ENCODE measurements at regions not wholly inside any gene's neighbourhood (a gene's known extent, or its start where the extent isn't known, plus 50 kb on each side); places are given as distances from the start of the nearest gene placed in this dataset.

GRCh38 chr3:178174201-178174915 is 361.9 kb upstream of the KCNMB2 start:
- Histone ChIP-seq H3K27me3 (ENCODE audit: insufficient read depth, low read length) (no peaks in the 10 kb centered on the region), H3K14ac (ENCODE audit: low read length) (no peak overlapping the region), H3K4me2 (ENCODE audit: low read length) (no peak overlapping the region), H3K18ac (ENCODE audit: low read length) (no peak overlapping the region), H2AK5ac (ENCODE audit: low read length) (no peak overlapping the region), H3K4me3 (ENCODE audit: low read depth, low read length) (no peak overlapping the region), H2BK5ac (ENCODE audit: low read depth, low read length, poor library complexity) (no peak overlapping the region), H3K79me2 (ENCODE audit: control insufficient read depth, insufficient read depth, low read length, poor library complexity) (no peaks in the 10 kb centered on the region), H4K8ac (ENCODE audit: low read depth, low read length) (no peak overlapping the region), H3K4ac (ENCODE audit: low read depth, low read length) (no peak overlapping the region), H3K4me1 (ENCODE audit: control insufficient read depth in 1 of 2, insufficient read depth in 2 of 2, low read length in 2 of 2) (no peaks in the 10 kb centered on the region), H4K91ac (ENCODE audit: low read depth, low read length) (no peak overlapping the region), H2BK12ac (ENCODE audit: low read length) (no peak overlapping the region), H4K12ac (ENCODE audit: low read depth, low read length) (no peak overlapping the region), H3K79me1 (ENCODE audit: low read length) (no peaks in the 10 kb centered on the region), H2BK120ac (ENCODE audit: insufficient read depth, low read length, poor library complexity) (no peak overlapping the region), H3K23ac (ENCODE audit: low read length) (no peak overlapping the region), H2AFZ (ENCODE audit: insufficient read depth, low read length, poor library complexity) (no peak overlapping the region), H3K9ac (ENCODE audit: low read length) (no peak overlapping the region), H3K9me3 (ENCODE audit: insufficient read depth, low read depth, low read length) (no peaks in the 10 kb centered on the region), H3K27ac (ENCODE audit: low read depth, low read length) (no peak overlapping the region), H3K36me3 (ENCODE audit: control insufficient read depth in 1 of 2, insufficient read depth in 2 of 2, low read length in 2 of 2) (no peaks in the 10 kb centered on the region)
- no CpG with 5 or more reads among the region's 2 CpGs for WGBS (ENCODE audit: extremely low coverage, insufficient coverage, insufficient read length)
- DNase-seq = no peak

- Histone ChIP-seq H2AK5ac (ENCODE audit: low read length) (no peak overlapping the region), H3K9me3 (ENCODE audit: insufficient read depth, low read depth, low read length) (no peaks in the 10 kb centered on the region), H3K4me1 (ENCODE audit: control insufficient read depth in 1 of 2, insufficient read depth in 2 of 2, low read length in 2 of 2) (no peaks in the 10 kb centered on the region), H4K91ac (ENCODE audit: low read depth, low read length) (no peak overlapping the region), H2AFZ (ENCODE audit: insufficient read depth, low read length, poor library complexity) (no peak overlapping the region), H3K4me2 (ENCODE audit: low read length) (no peak overlapping the region), H2BK5ac (ENCODE audit: low read depth, low read length, poor library complexity) (no peak overlapping the region), H3K27ac (ENCODE audit: low read depth, low read length) (no peak overlapping the region), H3K27me3 (ENCODE audit: insufficient read depth, low read length) (no peaks in the 10 kb centered on the region), H2BK12ac (ENCODE audit: low read length) (no peak overlapping the region), H2BK120ac (ENCODE audit: insufficient read depth, low read length, poor library complexity) (no peak overlapping the region), H3K9ac (ENCODE audit: low read length) (no peak overlapping the region), H4K8ac (ENCODE audit: low read depth, low read length) (no peak overlapping the region), H3K36me3 (ENCODE audit: control insufficient read depth in 1 of 2, insufficient read depth in 2 of 2, low read length in 2 of 2) (no peaks in the 10 kb centered on the region), H3K79me1 (ENCODE audit: low read length) (no peaks in the 10 kb centered on the region), H3K14ac (ENCODE audit: low read length) (no peak overlapping the region), H4K12ac (ENCODE audit: low read depth, low read length) (no peak overlapping the region), H3K4me3 (ENCODE audit: low read depth, low read length) (no peak overlapping the region), H3K79me2 (ENCODE audit: control insufficient read depth, insufficient read depth, low read length, poor library complexity) (no peaks in the 10 kb centered on the region), H3K4ac (ENCODE audit: low read depth, low read length) (no peak overlapping the region), H3K18ac (ENCODE audit: low read length) (no peak overlapping the region), H3K23ac (ENCODE audit: low read length) (no peak overlapping the region)
- DNase-seq = no peak
- WGBS (ENCODE audit: extremely low coverage, insufficient coverage, insufficient read length) = no CpG with 5 or more reads among the region's 1 CpG
Measured at GRCh38 chr3:178181088-178181487, 355.1 kb upstream of the KCNMB2 start.

DNA sequence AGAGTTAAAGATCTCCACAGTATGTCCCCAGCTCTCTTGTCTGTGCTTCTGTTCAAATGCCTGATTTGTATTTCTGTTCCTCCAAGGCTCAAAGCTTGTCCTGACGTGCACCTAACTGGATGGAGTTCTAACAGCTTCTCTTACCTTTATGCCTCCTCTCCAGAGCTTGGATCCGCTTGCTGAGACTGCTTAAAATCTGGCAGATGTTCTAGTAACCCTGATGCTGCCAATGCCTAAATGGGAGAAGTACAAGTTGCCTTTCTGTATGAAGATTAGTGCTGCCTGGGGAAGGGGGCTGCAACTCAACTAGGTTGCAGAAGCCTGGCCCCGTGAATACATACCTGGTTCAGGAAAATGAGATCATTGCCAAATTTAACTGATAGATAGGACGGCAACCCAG is 354.5 kb upstream of the KCNMB2 start:
- Histone ChIP-seq H4K12ac (ENCODE audit: low read depth, low read length) (no peak overlapping the region), H3K18ac (ENCODE audit: low read length) (no peak overlapping the region), H3K79me2 (ENCODE audit: control insufficient read depth, insufficient read depth, low read length, poor library complexity) (no peaks in the 10 kb centered on the region), H2BK120ac (ENCODE audit: insufficient read depth, low read length, poor library complexity) (no peak overlapping the region), H3K14ac (ENCODE audit: low read length) (no peak overlapping the region), H3K79me1 (ENCODE audit: low read length) (no peaks in the 10 kb centered on the region), H3K4me2 (ENCODE audit: low read length) (no peak overlapping the region), H4K91ac (ENCODE audit: low read depth, low read length) (no peak overlapping the region), H2BK5ac (ENCODE audit: low read depth, low read length, poor library complexity) (no peak overlapping the region), H4K8ac (ENCODE audit: low read depth, low read length) (no peak overlapping the region), H3K4me1 (ENCODE audit: control insufficient read depth in 1 of 2, insufficient read depth in 2 of 2, low read length in 2 of 2) (no peaks in the 10 kb centered on the region), H2AFZ (ENCODE audit: insufficient read depth, low read length, poor library complexity) (no peak overlapping the region), H3K4me3 (ENCODE audit: low read depth, low read length) (no peak overlapping the region), H3K27ac (ENCODE audit: low read depth, low read length) (no peak overlapping the region), H3K4ac (ENCODE audit: low read depth, low read length) (no peak overlapping the region), H2AK5ac (ENCODE audit: low read length) (no peak overlapping the region), H3K36me3 (ENCODE audit: control insufficient read depth in 1 of 2, insufficient read depth in 2 of 2, low read length in 2 of 2) (no peaks in the 10 kb centered on the region), H2BK12ac (ENCODE audit: low read length) (no peak overlapping the region), H3K9me3 (ENCODE audit: insufficient read depth, low read depth, low read length) (no peaks in the 10 kb centered on the region), H3K23ac (ENCODE audit: low read length) (no peak overlapping the region), H3K9ac (ENCODE audit: low read length) (no peak overlapping the region), H3K27me3 (ENCODE audit: insufficient read depth, low read length) (no peaks in the 10 kb centered on the region)
- no peak for DNase-seq
- WGBS (ENCODE audit: extremely low coverage, insufficient coverage, insufficient read length) = no CpG with 5 or more reads among the region's 4 CpGs

GRCh38 chr3:178182337-178182779 is 353.9 kb upstream of the KCNMB2 start:
- Histone ChIP-seq H3K4ac (ENCODE audit: low read depth, low read length) (no peak overlapping the region), H2BK12ac (ENCODE audit: low read length) (no peak overlapping the region)
- WGBS (ENCODE audit: extremely low coverage, insufficient coverage, insufficient read length) = no CpG with 5 or more reads among the region's 5 CpGs

More at GRCh38 chr3:178182337-178182779, 353.9 kb upstream of the KCNMB2 start:
- Histone ChIP-seq H2AFZ (ENCODE audit: insufficient read depth, low read length, poor library complexity) (no peak overlapping the region), H3K79me1 (ENCODE audit: low read length) (no peaks in the 10 kb centered on the region), H4K8ac (ENCODE audit: low read depth, low read length) (no peak overlapping the region), H3K36me3 (ENCODE audit: control insufficient read depth in 1 of 2, insufficient read depth in 2 of 2, low read length in 2 of 2) (no peaks in the 10 kb centered on the region), H3K4me3 (ENCODE audit: low read depth, low read length) (peak overlapping the region; percentile 10), H4K91ac (ENCODE audit: low read depth, low read length) (no peak overlapping the region), H2BK120ac (ENCODE audit: insufficient read depth, low read length, poor library complexity) (no peak overlapping the region), H3K14ac (ENCODE audit: low read length) (no peak overlapping the region), H3K27me3 (ENCODE audit: insufficient read depth, low read length) (no peaks in the 10 kb centered on the region), H2AK5ac (ENCODE audit: low read length) (no peak overlapping the region), H3K79me2 (ENCODE audit: control insufficient read depth, insufficient read depth, low read length, poor library complexity) (no peaks in the 10 kb centered on the region), H3K27ac (ENCODE audit: low read depth, low read length) (no peak overlapping the region), H3K23ac (ENCODE audit: low read length) (no peak overlapping the region), H3K18ac (ENCODE audit: low read length) (no peak overlapping the region), H4K12ac (ENCODE audit: low read depth, low read length) (no peak overlapping the region), H3K4me2 (ENCODE audit: low read length) (no peak overlapping the region), H3K4me1 (ENCODE audit: control insufficient read depth in 1 of 2, insufficient read depth in 2 of 2, low read length in 2 of 2) (no peaks in the 10 kb centered on the region), H3K9ac (ENCODE audit: low read length) (no peak overlapping the region), H3K9me3 (ENCODE audit: insufficient read depth, low read depth, low read length) (no peaks in the 10 kb centered on the region), H2BK5ac (ENCODE audit: low read depth, low read length, poor library complexity) (no peak overlapping the region)
- peak; percentile 5 to 18 for DNase-seq

Data from trophoblast cell (in vitro differentiated cells and primary cell).